ENCODE measurements at regions not wholly inside any gene's neighbourhood (a gene's known extent, or its start where the extent isn't known, plus 50 kb on each side); places are given as distances from the start of the nearest gene placed in this dataset.
A peak's percentile ranks its signal among the peaks of the same experiment; 100 is the strongest.

DNA sequence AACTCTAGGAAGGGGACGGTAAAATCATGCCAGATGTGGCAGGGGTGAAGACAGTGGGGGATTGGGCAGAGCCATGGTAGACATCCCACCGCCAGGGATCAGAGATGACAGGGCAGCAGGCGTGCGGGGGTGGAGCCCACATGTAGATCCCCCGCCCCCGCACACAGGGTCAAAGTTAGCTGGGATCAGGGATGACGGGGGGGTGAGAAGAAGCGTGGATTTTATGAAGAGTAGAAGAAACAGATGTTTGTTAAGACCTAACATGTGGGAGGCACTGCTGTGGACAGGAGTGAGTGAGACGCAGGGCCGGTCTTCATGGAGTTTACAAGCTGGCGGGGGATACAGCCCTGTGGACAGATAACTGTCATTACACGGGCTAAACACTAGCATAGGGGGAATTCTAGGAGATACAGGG, 154.0 kb upstream of the KLF14 start:
- H3K18ac ChIP-seq (ENCODE audit: low read length), result peak overlapping the region; percentile 12
- no peaks in the 10 kb centered on the region for H3K27me3 ChIP-seq (ENCODE audit: insufficient read depth, low read length)
- no peak overlapping the region for H3K4me3 ChIP-seq (ENCODE audit: low read depth, low read length)
- H3K27ac ChIP-seq (ENCODE audit: low read depth, low read length), result peak overlapping the region; percentile 85
- peak overlapping the region; percentile 23 for H2BK12ac ChIP-seq (ENCODE audit: low read length)
- H3K14ac ChIP-seq (ENCODE audit: low read length), result peak overlapping the region; percentile 5
- no peak overlapping the region for H3K4me2 ChIP-seq (ENCODE audit: low read length)
- no peak overlapping the region for H3K9ac ChIP-seq (ENCODE audit: low read length)
- H3K23ac ChIP-seq (ENCODE audit: low read length), result no peak overlapping the region
- peak overlapping the region; percentile 27 for H4K8ac ChIP-seq (ENCODE audit: low read depth, low read length)
- peak overlapping the region; percentile 12 for H3K4ac ChIP-seq (ENCODE audit: low read depth, low read length)
- DNase-seq, result peak in 1 of 2 donors; percentile 31
- H2AK5ac ChIP-seq (ENCODE audit: low read length), result peak overlapping the region; percentile 25
- 100% methylated on average over 2 of the region's 12 CpGs for WGBS (ENCODE audit: extremely low coverage, insufficient coverage, insufficient read length)
- no peaks in the 10 kb centered on the region for H3K9me3 ChIP-seq (ENCODE audit: insufficient read depth, low read depth, low read length)
- H2BK5ac ChIP-seq (ENCODE audit: low read depth, low read length, poor library complexity), result peak overlapping the region; percentile 65
- H3K79me2 ChIP-seq (ENCODE audit: control insufficient read depth, insufficient read depth, low read length, poor library complexity), result no peaks in the 10 kb centered on the region
- no peak overlapping the region for H2AFZ ChIP-seq (ENCODE audit: insufficient read depth, low read length, poor library complexity)
- peaks cover 29 to 31% of the 10 kb centered on the region in 2 experiments for H3K4me1 ChIP-seq (ENCODE audit: control insufficient read depth in 1 of 2, insufficient read depth in 2 of 2, low read length in 2 of 2)
- peak overlapping the region; percentile 88 for H2BK120ac ChIP-seq (ENCODE audit: insufficient read depth, low read length, poor library complexity)
- no peaks in the 10 kb centered on the region for H3K36me3 ChIP-seq (ENCODE audit: control insufficient read depth in 1 of 2, insufficient read depth in 2 of 2, low read length in 2 of 2)
- peaks cover 21% of the 10 kb centered on the region for H3K79me1 ChIP-seq (ENCODE audit: low read length)
- no peak overlapping the region for H4K12ac ChIP-seq (ENCODE audit: low read depth, low read length)
- peak overlapping the region; percentile 60 for H4K91ac ChIP-seq (ENCODE audit: low read depth, low read length)

GRCh38 chr7:130888468-130888867, 154.5 kb upstream of the KLF14 start:
- H3K4ac ChIP-seq (ENCODE audit: low read depth, low read length), result peak overlapping the region; percentile 47
- H3K14ac ChIP-seq (ENCODE audit: low read length), result peak overlapping the region; percentile 60
- H3K27me3 ChIP-seq (ENCODE audit: insufficient read depth, low read length), result no peaks in the 10 kb centered on the region
- no peak for DNase-seq
- WGBS (ENCODE audit: extremely low coverage, insufficient coverage, insufficient read length), result no CpG with 5 or more reads among the region's 5 CpGs
- H2BK5ac ChIP-seq (ENCODE audit: low read depth, low read length, poor library complexity), result peak overlapping the region; percentile 65
- H3K4me2 ChIP-seq (ENCODE audit: low read length), result no peak overlapping the region
- H2BK120ac ChIP-seq (ENCODE audit: insufficient read depth, low read length, poor library complexity), result peak overlapping the region; percentile 75
- no peak overlapping the region for H3K9ac ChIP-seq (ENCODE audit: low read length)
- H4K12ac ChIP-seq (ENCODE audit: low read depth, low read length), result no peak overlapping the region
- H3K36me3 ChIP-seq (ENCODE audit: control insufficient read depth in 1 of 2, insufficient read depth in 2 of 2, low read length in 2 of 2), result no peaks in the 10 kb centered on the region
- H3K18ac ChIP-seq (ENCODE audit: low read length), result no peak overlapping the region
- H3K27ac ChIP-seq (ENCODE audit: low read depth, low read length), result no peak overlapping the region
- peak overlapping the region; percentile 84 for H2AK5ac ChIP-seq (ENCODE audit: low read length)
- peaks cover 29 to 31% of the 10 kb centered on the region in 2 experiments for H3K4me1 ChIP-seq (ENCODE audit: control insufficient read depth in 1 of 2, insufficient read depth in 2 of 2, low read length in 2 of 2)
- no peak overlapping the region for H3K4me3 ChIP-seq (ENCODE audit: low read depth, low read length)
- H3K79me2 ChIP-seq (ENCODE audit: control insufficient read depth, insufficient read depth, low read length, poor library complexity), result no peaks in the 10 kb centered on the region
- H4K91ac ChIP-seq (ENCODE audit: low read depth, low read length), result no peak overlapping the region
- no peak overlapping the region for H3K23ac ChIP-seq (ENCODE audit: low read length)
- H3K79me1 ChIP-seq (ENCODE audit: low read length), result peaks cover 21% of the 10 kb centered on the region
- H2BK12ac ChIP-seq (ENCODE audit: low read length), result peak overlapping the region; percentile 33
- H2AFZ ChIP-seq (ENCODE audit: insufficient read depth, low read length, poor library complexity), result no peak overlapping the region
- H4K8ac ChIP-seq (ENCODE audit: low read depth, low read length), result peak overlapping the region; percentile 17
- H3K9me3 ChIP-seq (ENCODE audit: insufficient read depth, low read depth, low read length), result no peaks in the 10 kb centered on the region

GRCh38 chr7:130890176-130891020, 156.4 kb upstream of the KLF14 start:
- no peak overlapping the region for H3K4ac ChIP-seq (ENCODE audit: low read depth, low read length)
- H2AK5ac ChIP-seq (ENCODE audit: low read length), result peak overlapping the region; percentile 23
- H3K27ac ChIP-seq (ENCODE audit: low read depth, low read length), result no peak overlapping the region
- H3K27me3 ChIP-seq (ENCODE audit: insufficient read depth, low read length), result no peaks in the 10 kb centered on the region
- no peak for DNase-seq
- peaks cover 21% of the 10 kb centered on the region for H3K79me1 ChIP-seq (ENCODE audit: low read length)
- H4K12ac ChIP-seq (ENCODE audit: low read depth, low read length), result no peak overlapping the region
- H3K4me1 ChIP-seq (ENCODE audit: control insufficient read depth in 1 of 2, insufficient read depth in 2 of 2, low read length in 2 of 2), result peaks cover 21 to 22% of the 10 kb centered on the region in 2 experiments
- H3K4me2 ChIP-seq (ENCODE audit: low read length), result no peak overlapping the region
- no peaks in the 10 kb centered on the region for H3K9me3 ChIP-seq (ENCODE audit: insufficient read depth, low read depth, low read length)
- no peak overlapping the region for H4K8ac ChIP-seq (ENCODE audit: low read depth, low read length)
- no peak overlapping the region for H2BK5ac ChIP-seq (ENCODE audit: low read depth, low read length, poor library complexity)
- WGBS (ENCODE audit: extremely low coverage, insufficient coverage, insufficient read length), result no CpG with 5 or more reads among the region's 11 CpGs
- peak overlapping the region; percentile 33 for H2BK120ac ChIP-seq (ENCODE audit: insufficient read depth, low read length, poor library complexity)
- no peaks in the 10 kb centered on the region for H3K79me2 ChIP-seq (ENCODE audit: control insufficient read depth, insufficient read depth, low read length, poor library complexity)
- no peak overlapping the region for H3K4me3 ChIP-seq (ENCODE audit: low read depth, low read length)
- H4K91ac ChIP-seq (ENCODE audit: low read depth, low read length), result peak overlapping the region; percentile 9
- no peak overlapping the region for H3K18ac ChIP-seq (ENCODE audit: low read length)
- no peak overlapping the region for H3K14ac ChIP-seq (ENCODE audit: low read length)
- H3K23ac ChIP-seq (ENCODE audit: low read length), result no peak overlapping the region
- H2BK12ac ChIP-seq (ENCODE audit: low read length), result peak overlapping the region; percentile 14
- H2AFZ ChIP-seq (ENCODE audit: insufficient read depth, low read length, poor library complexity), result no peak overlapping the region
- H3K36me3 ChIP-seq (ENCODE audit: control insufficient read depth in 1 of 2, insufficient read depth in 2 of 2, low read length in 2 of 2), result no peaks in the 10 kb centered on the region
- H3K9ac ChIP-seq (ENCODE audit: low read length), result no peak overlapping the region

- Histone ChIP-seq H3K27me3 (ENCODE audit: insufficient read depth, low read length) (no peaks in the 10 kb centered on the region), H2BK5ac (ENCODE audit: low read depth, low read length, poor library complexity) (no peak overlapping the region), H3K23ac (ENCODE audit: low read length) (no peak overlapping the region), H3K14ac (ENCODE audit: low read length) (peak overlapping the region; percentile 64), H3K18ac (ENCODE audit: low read length) (no peak overlapping the region), H3K4ac (ENCODE audit: low read depth, low read length) (no peak overlapping the region), H2AK5ac (ENCODE audit: low read length) (no peak overlapping the region), H3K9me3 (ENCODE audit: insufficient read depth, low read depth, low read length) (no peaks in the 10 kb centered on the region), H4K12ac (ENCODE audit: low read depth, low read length) (no peak overlapping the region), H3K27ac (ENCODE audit: low read depth, low read length) (peak overlapping the region; percentile 31), H3K9ac (ENCODE audit: low read length) (no peak overlapping the region), H3K79me1 (ENCODE audit: low read length) (peaks cover 19% of the 10 kb centered on the region), H3K36me3 (ENCODE audit: control insufficient read depth in 1 of 2, insufficient read depth in 2 of 2, low read length in 2 of 2) (no peaks in the 10 kb centered on the region), H4K91ac (ENCODE audit: low read depth, low read length) (peak overlapping the region; percentile 57), H3K4me1 (ENCODE audit: control insufficient read depth in 1 of 2, insufficient read depth in 2 of 2, low read length in 2 of 2) (peaks cover 18 to 19% of the 10 kb centered on the region in 2 experiments), H3K4me3 (ENCODE audit: low read depth, low read length) (no peak overlapping the region), H4K8ac (ENCODE audit: low read depth, low read length) (no peak overlapping the region), H3K4me2 (ENCODE audit: low read length) (no peak overlapping the region), H2BK120ac (ENCODE audit: insufficient read depth, low read length, poor library complexity) (no peak overlapping the region), H2AFZ (ENCODE audit: insufficient read depth, low read length, poor library complexity) (no peak overlapping the region), H2BK12ac (ENCODE audit: low read length) (no peak overlapping the region), H3K79me2 (ENCODE audit: control insufficient read depth, insufficient read depth, low read length, poor library complexity) (no peaks in the 10 kb centered on the region)
- no CpG with 5 or more reads among the region's 15 CpGs for WGBS (ENCODE audit: extremely low coverage, insufficient coverage, insufficient read length)
- peak in 1 of 2 donors; percentile 23 for DNase-seq
Observed at GRCh38 chr7:130891254-130892094, 157.5 kb upstream of the KLF14 start.

Measured in trophoblast cell (in vitro differentiated cells and primary cell).